ENCODE measurements at regions not wholly inside any gene's neighbourhood (a gene's known extent, or its start where the extent isn't known, plus 50 kb on each side); places are given as distances from the start of the nearest gene placed in this dataset.
"Not testable (repeated sequence)": the region's sequence is repeated elsewhere in the genome, so short reads cannot be mapped to it uniquely, and the experiment has no call there.

DNA sequence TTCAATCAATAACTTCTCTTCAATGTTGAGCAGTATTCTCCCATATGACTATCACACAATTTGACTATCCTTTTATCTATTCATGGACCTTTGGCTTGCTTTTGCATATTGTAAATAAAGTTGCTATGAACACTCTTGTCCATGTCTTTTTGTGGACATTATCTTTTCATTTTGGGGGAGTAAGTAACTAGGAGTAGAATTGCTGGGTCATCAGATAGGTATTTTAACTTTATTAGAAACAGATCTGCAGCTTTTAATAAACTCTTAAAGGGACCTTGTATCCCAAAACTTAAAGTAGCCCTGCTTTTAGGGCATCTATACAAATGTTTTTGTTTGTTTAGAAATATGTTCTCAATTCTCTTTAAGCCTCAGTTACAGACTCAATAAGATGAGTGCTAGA lies 614.2 kb upstream of the CITED2 start:
- H3K4me1 ChIP-seq (ENCODE audit: insufficient read depth, low read length), result peaks cover 2% of the 10 kb centered on the region
- H3K36me3 ChIP-seq (ENCODE audit: insufficient read depth, low read length), result no peaks in the 10 kb centered on the region
- no peaks in the 10 kb centered on the region for H3K9me3 ChIP-seq (ENCODE audit: low read length)
- no peak overlapping the region for H2AFZ ChIP-seq (ENCODE audit: low read depth, low read length)
- H3K4me3 ChIP-seq (ENCODE audit: low read length), result no peak overlapping the region
- no peaks in the 10 kb centered on the region for H3K27me3 ChIP-seq (ENCODE audit: insufficient read depth, low read length)

DNA sequence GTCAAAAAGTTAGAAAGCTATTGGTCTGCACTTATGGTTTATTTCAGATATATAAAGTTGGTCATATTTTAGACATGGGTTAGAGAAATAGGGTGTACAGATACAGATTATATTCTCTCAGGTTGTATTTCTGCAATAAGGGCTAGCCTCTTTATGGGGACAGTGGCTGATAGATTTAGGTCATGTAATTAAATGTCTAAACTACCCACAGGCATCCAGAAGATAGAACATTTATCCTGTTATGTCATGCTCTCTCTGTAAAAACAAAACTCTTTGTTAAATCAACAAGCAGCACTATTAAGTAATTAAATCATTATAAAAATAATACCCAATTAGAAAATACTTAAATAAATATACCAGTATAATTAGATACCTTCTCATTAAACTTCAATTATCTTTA lies 612.6 kb upstream of the CITED2 start:
- H3K4me3 ChIP-seq (ENCODE audit: low read length), result no peak overlapping the region
- no peaks in the 10 kb centered on the region for H3K36me3 ChIP-seq (ENCODE audit: insufficient read depth, low read length)
- H3K27me3 ChIP-seq (ENCODE audit: insufficient read depth, low read length), result no peaks in the 10 kb centered on the region
- no peak overlapping the region for H2AFZ ChIP-seq (ENCODE audit: low read depth, low read length)
- peaks cover 18% of the 10 kb centered on the region for H3K4me1 ChIP-seq (ENCODE audit: insufficient read depth, low read length)
- H3K9me3 ChIP-seq (ENCODE audit: low read length), result no peaks in the 10 kb centered on the region

GRCh38 chr6:139985236-139985815 lies 610.9 kb upstream of the CITED2 start:
- Histone ChIP-seq H3K27me3 (ENCODE audit: insufficient read depth, low read length) (no peaks in the 10 kb centered on the region), H3K9me3 (ENCODE audit: low read length) (no peaks in the 10 kb centered on the region), H3K4me3 (ENCODE audit: low read length) (no peak overlapping the region)

DNA sequence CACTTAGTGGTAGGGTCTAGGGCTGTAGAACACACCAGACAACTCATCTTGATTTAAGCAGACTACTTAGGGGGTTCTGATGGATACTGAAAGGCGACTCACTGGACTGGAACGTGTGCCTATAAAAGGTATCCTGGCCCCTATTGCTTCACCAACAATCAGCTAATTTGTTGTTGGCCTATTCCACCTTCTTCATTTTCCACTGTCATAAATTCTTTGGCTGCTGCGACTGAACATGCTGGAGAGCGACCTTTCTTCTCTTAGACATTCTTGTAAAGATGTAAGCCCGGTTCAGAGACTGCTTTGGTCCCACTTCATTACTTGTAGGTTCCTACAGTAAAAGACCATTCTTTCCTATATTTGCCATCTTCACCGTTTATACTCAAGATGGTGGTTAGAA lies 609.9 kb upstream of the CITED2 start:
- H2AFZ ChIP-seq (ENCODE audit: low read depth, low read length), result no peak overlapping the region

More at GRCh38 chr6:139985236-139985815, 610.9 kb upstream of the CITED2 start:
- no peak overlapping the region for H2AFZ ChIP-seq (ENCODE audit: low read depth, low read length)
- H3K36me3 ChIP-seq (ENCODE audit: insufficient read depth, low read length), result no peaks in the 10 kb centered on the region
- H3K4me1 ChIP-seq (ENCODE audit: insufficient read depth, low read length), result peaks cover 24% of the 10 kb centered on the region

GRCh38 chr6:139983555-139984276 lies 609.3 kb upstream of the CITED2 start:
- H3K9me3 ChIP-seq (ENCODE audit: low read length), result no peaks in the 10 kb centered on the region
- H3K4me1 ChIP-seq (ENCODE audit: insufficient read depth, low read length), result peaks cover 24% of the 10 kb centered on the region
- H3K27me3 ChIP-seq (ENCODE audit: insufficient read depth, low read length), result no peaks in the 10 kb centered on the region
- peak overlapping the region; percentile 33 for H2AFZ ChIP-seq (ENCODE audit: low read depth, low read length)
- no peaks in the 10 kb centered on the region for H3K36me3 ChIP-seq (ENCODE audit: insufficient read depth, low read length)
- H3K4me3 ChIP-seq (ENCODE audit: low read length), result no peak overlapping the region

More for the DNA sequence above, 609.9 kb upstream of the CITED2 start:
- Histone ChIP-seq H3K27me3 (ENCODE audit: insufficient read depth, low read length) (no peaks in the 10 kb centered on the region), H3K4me1 (ENCODE audit: insufficient read depth, low read length) (peaks cover 24% of the 10 kb centered on the region), H3K9me3 (ENCODE audit: low read length) (no peaks in the 10 kb centered on the region), H3K36me3 (ENCODE audit: insufficient read depth, low read length) (no peaks in the 10 kb centered on the region), H3K4me3 (ENCODE audit: low read length) (no peak overlapping the region)

- H2AFZ ChIP-seq (ENCODE audit: low read depth, low read length), result peak overlapping the region; percentile 33
- no peaks in the 10 kb centered on the region for H3K36me3 ChIP-seq (ENCODE audit: insufficient read depth, low read length)
- peaks cover 24% of the 10 kb centered on the region for H3K4me1 ChIP-seq (ENCODE audit: insufficient read depth, low read length)
- no peaks in the 10 kb centered on the region for H3K27me3 ChIP-seq (ENCODE audit: insufficient read depth, low read length)
- H3K9me3 ChIP-seq (ENCODE audit: low read length), result no peaks in the 10 kb centered on the region
- no peak overlapping the region for H3K4me3 ChIP-seq (ENCODE audit: low read length)
These were observed 608.3 kb upstream of the CITED2 start for GRCh38 chr6:139982652-139983295.

GRCh38 chr6:139982195-139982594 lies 607.7 kb upstream of the CITED2 start:
- Histone ChIP-seq H3K9me3 (ENCODE audit: low read length) (no peaks in the 10 kb centered on the region), H2AFZ (ENCODE audit: low read depth, low read length) (peak overlapping the region; percentile 64), H3K4me3 (ENCODE audit: low read length) (peak overlapping the region; percentile 7), H3K36me3 (ENCODE audit: insufficient read depth, low read length) (no peaks in the 10 kb centered on the region), H3K4me1 (ENCODE audit: insufficient read depth, low read length) (peaks cover 24% of the 10 kb centered on the region), H3K27me3 (ENCODE audit: insufficient read depth, low read length) (no peaks in the 10 kb centered on the region)

- peak overlapping the region; percentile 64 for H2AFZ ChIP-seq (ENCODE audit: low read depth, low read length)
- H3K4me3 ChIP-seq (ENCODE audit: low read length), result peak overlapping the region; percentile 7
- no peaks in the 10 kb centered on the region for H3K9me3 ChIP-seq (ENCODE audit: low read length)
- no peaks in the 10 kb centered on the region for H3K36me3 ChIP-seq (ENCODE audit: insufficient read depth, low read length)
- H3K4me1 ChIP-seq (ENCODE audit: insufficient read depth, low read length), result peaks cover 24% of the 10 kb centered on the region
- no peaks in the 10 kb centered on the region for H3K27me3 ChIP-seq (ENCODE audit: insufficient read depth, low read length)
These were observed 607.3 kb upstream of the CITED2 start for GRCh38 chr6:139981768-139982181.

DNA sequence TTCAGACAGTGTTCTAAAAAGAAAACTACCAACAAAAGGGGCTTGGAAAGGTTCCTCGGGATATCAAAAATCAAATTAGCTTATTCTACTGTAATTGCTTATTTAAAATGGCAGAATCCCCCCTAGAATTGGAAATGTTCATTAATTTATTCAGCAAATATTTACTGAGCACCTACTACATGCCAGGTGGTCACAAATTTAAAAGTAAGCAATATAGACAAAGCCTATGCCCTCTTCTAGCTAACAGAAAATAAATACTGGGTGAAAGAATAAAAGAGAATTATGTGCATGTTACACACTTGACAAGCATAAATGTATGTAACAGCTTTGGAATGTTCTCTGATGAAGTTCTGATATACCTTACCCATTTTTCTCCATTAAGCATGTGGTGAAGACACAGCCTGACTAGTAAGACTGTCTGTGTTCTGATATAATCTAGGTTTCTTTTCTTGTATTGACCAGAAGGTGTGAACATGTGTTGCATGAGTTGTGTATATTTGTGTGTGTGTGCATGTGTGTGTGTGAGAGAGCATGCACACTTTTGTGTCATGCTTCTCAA lies 606.7 kb upstream of the CITED2 start:
- Histone ChIP-seq H3K36me3 (ENCODE audit: insufficient read depth, low read length) (no peaks in the 10 kb centered on the region), H3K27me3 (ENCODE audit: insufficient read depth, low read length) (no peaks in the 10 kb centered on the region), H3K4me1 (ENCODE audit: insufficient read depth, low read length) (peaks cover 24% of the 10 kb centered on the region), H3K4me3 (ENCODE audit: low read length) (no peak overlapping the region), H3K9me3 (ENCODE audit: low read length) (no peaks in the 10 kb centered on the region), H2AFZ (ENCODE audit: low read depth, low read length) (peak overlapping the region; percentile 64)

DNA sequence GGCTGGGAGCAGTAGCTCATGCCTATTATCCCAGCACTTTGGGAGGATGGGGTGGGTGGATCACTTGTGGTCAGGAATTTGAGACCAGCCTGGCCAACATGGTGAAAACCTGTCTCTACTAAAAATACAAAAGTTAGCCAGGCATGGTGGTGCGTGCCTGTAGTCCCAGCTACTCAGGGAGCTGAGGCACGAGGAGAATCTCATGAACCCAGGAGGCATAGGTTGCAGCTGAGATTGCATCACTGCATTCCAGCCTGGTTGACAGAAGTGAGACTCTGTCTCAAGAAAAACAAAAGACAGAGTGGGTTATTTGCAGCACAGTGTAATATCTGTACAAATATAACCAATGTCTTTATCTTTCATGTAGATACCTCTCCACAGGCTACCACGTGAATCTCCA lies 606.2 kb upstream of the CITED2 start:
- not testable (repeated sequence) for H3K4me3 ChIP-seq (ENCODE audit: low read length); H3K27me3 ChIP-seq (ENCODE audit: insufficient read depth, low read length); H3K36me3 ChIP-seq (ENCODE audit: insufficient read depth, low read length); H3K9me3 ChIP-seq (ENCODE audit: low read length); H2AFZ ChIP-seq (ENCODE audit: low read depth, low read length)
- peaks cover 24% of the 10 kb centered on the region for H3K4me1 ChIP-seq (ENCODE audit: insufficient read depth, low read length)

DNA sequence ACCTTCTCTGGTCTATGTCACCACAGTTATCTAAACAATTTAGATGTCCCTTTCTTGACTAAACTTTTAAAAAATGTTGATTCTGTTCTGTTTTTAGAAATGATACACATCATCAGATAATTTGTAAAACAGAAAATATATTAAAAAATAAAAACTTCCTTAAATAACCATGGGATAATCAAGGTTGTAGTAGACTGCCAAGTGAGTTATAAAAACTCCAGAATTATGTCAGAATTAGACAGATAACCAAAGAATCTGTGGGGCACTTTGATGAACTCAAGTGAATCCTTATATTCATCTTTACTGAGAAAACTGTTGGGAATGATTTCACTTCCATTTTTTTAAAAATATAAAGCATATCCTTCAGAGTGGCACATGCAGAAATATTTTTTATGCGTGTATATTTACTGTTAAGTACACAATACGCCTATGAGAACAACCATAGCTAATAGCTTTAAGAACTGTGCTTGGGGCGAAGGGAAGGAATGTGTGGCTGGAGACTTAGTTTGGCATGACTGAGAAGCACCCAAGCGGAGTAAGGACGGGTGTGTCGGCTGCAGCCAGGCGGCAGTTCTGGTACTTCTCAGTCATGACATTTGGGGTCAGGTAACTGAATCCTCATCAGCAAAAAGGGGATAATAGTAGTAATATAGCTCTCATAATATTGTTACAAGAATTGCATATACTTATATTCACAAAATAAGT lies 604.7 kb upstream of the CITED2 start:
- Histone ChIP-seq H3K4me1 (ENCODE audit: insufficient read depth, low read length) (peaks cover 24% of the 10 kb centered on the region), H3K27me3 (ENCODE audit: insufficient read depth, low read length) (no peaks in the 10 kb centered on the region), H3K36me3 (ENCODE audit: insufficient read depth, low read length) (no peaks in the 10 kb centered on the region), H3K9me3 (ENCODE audit: low read length) (no peaks in the 10 kb centered on the region), H2AFZ (ENCODE audit: low read depth, low read length) (no peak overlapping the region), H3K4me3 (ENCODE audit: low read length) (no peak overlapping the region)

DNA sequence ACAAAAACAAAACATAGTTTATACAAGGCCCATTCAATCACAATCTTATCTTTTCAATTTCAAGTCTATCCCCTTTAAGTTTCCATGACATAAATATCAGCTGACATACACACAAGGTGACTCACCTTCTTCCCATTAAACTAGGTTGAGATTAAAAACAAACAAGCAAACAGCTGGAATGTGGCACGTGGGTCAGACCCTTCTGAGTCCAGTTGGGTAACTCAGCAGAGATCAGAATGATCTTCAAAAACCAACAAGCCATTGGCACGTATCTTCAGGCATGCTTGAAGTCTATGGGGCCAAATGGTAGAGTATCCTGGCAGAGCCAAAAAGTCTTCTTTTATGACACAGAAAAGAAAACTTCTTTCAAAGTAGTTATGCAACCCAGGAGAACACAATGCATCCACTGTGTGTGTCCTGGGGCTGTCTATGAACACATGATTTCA lies 603.5 kb upstream of the CITED2 start:
- H3K4me1 ChIP-seq (ENCODE audit: insufficient read depth, low read length), result peaks cover 15% of the 10 kb centered on the region
- no peaks in the 10 kb centered on the region for H3K9me3 ChIP-seq (ENCODE audit: low read length)
- no peak overlapping the region for H2AFZ ChIP-seq (ENCODE audit: low read depth, low read length)
- H3K27me3 ChIP-seq (ENCODE audit: insufficient read depth, low read length), result no peaks in the 10 kb centered on the region
- no peak overlapping the region for H3K4me3 ChIP-seq (ENCODE audit: low read length)
- H3K36me3 ChIP-seq (ENCODE audit: insufficient read depth, low read length), result no peaks in the 10 kb centered on the region

Data from neuron (in vitro differentiated cells).